ENCODE measurements at regions not wholly inside any gene's neighbourhood (a gene's known extent, or its start where the extent isn't known, plus 50 kb on each side); places are given as distances from the start of the nearest gene placed in this dataset.

GRCh38 chrY:8544715-8545114 lies 792.5 kb upstream of the TSPY4 start:
- no peak for TF ChIP-seq CTCF (IDR thresholded peaks at IDR 0.05; ENCODE audit: low read depth, low read length, missing control alignments)
- no peak for DNase-seq (ENCODE audit: low read depth)
- H3K4me3 ChIP-seq (ENCODE audit: low read depth, low read length): no peak overlapping the region

GRCh38 chrY:8547931-8548330 lies 789.3 kb upstream of the TSPY4 start:
- no peak for DNase-seq (ENCODE audit: low read depth)
- H3K4me3 ChIP-seq (ENCODE audit: low read depth, low read length): no peak overlapping the region
- TF ChIP-seq CTCF (IDR thresholded peaks at IDR 0.05; ENCODE audit: low read depth, low read length, missing control alignments): no peak

GRCh38 chrY:8551323-8551722 lies 785.9 kb upstream of the TSPY4 start:
- no peak overlapping the region for H3K4me3 ChIP-seq (ENCODE audit: low read depth, low read length)
- no peak for DNase-seq (ENCODE audit: low read depth)
- no peak for TF ChIP-seq CTCF (IDR thresholded peaks at IDR 0.05; ENCODE audit: low read depth, low read length, missing control alignments)

GRCh38 chrY:8552168-8552805 lies 785.0 kb upstream of the TSPY4 start:
- DNase-seq (ENCODE audit: low read depth): no peak
- no peak for TF ChIP-seq CTCF (IDR thresholded peaks at IDR 0.05; ENCODE audit: low read depth, low read length, missing control alignments)
- no peak overlapping the region for H3K4me3 ChIP-seq (ENCODE audit: low read depth, low read length)

GRCh38 chrY:8553614-8554013 lies 783.6 kb upstream of the TSPY4 start:
- no peak overlapping the region for H3K4me3 ChIP-seq (ENCODE audit: low read depth, low read length)
- TF ChIP-seq CTCF (IDR thresholded peaks at IDR 0.05; ENCODE audit: low read depth, low read length, missing control alignments): no peak
- no peak for DNase-seq (ENCODE audit: low read depth)

GRCh38 chrY:8561385-8561784 lies 775.9 kb upstream of the TSPY4 start:
- DNase-seq (ENCODE audit: low read depth): no peak
- TF ChIP-seq CTCF (IDR thresholded peaks at IDR 0.05; ENCODE audit: low read depth, low read length, missing control alignments): no peak
- no peak overlapping the region for H3K4me3 ChIP-seq (ENCODE audit: low read depth, low read length)

- no peak overlapping the region for H3K4me3 ChIP-seq (ENCODE audit: low read depth, low read length)
- DNase-seq (ENCODE audit: low read depth): no peak
- no peak for TF ChIP-seq CTCF (IDR thresholded peaks at IDR 0.05; ENCODE audit: low read depth, low read length, missing control alignments)
These were observed 774.7 kb upstream of the TSPY4 start for GRCh38 chrY:8562456-8563090.
